OCI-LY1 (cell line): ENCODE measurements at regions not wholly inside any gene's neighbourhood (a gene's known extent, or its start where the extent isn't known, plus 50 kb on each side); places are given as distances from the start of the nearest gene placed in this dataset.

Source experiments
- H2AFZ ChIP-seq: fragments of 200-600 bp; sonication (generic), shearing (Covaris generic); 2 replicates; pipeline ENCODE4 v1.6.0; 2014; ENCODE audit warnings: antibody characterized with exemption, mild to moderate bottlenecking, low read length
- H3F3A ChIP-seq: fragments of 200-600 bp; sonication (generic), shearing (Covaris generic); 2 replicates; pipeline ENCODE4 v1.6.0; 2014; ENCODE audit warnings: mild to moderate bottlenecking, antibody characterized with exemption, low read length, moderate library complexity; ENCODE audit not compliant: insufficient read depth
- H3K27ac ChIP-seq: fragments of 200-600 bp; sonication (generic); 2 replicates; pipeline ENCODE4 v1.5.1; 2014; ENCODE audit warnings: low read length, mixed run types, mild to moderate bottlenecking, low read depth; ENCODE audit not compliant: poor library complexity, severe bottlenecking
- H3K27me3 ChIP-seq: fragments of 200-600 bp; sonication (generic); 2 replicates; pipeline ENCODE4 v1.6.0; 2014; ENCODE audit warnings: antibody characterized with exemption, mild to moderate bottlenecking, low read length, moderate library complexity; ENCODE audit not compliant: insufficient read depth
- H3K36me3 ChIP-seq: fragments of 200-600 bp; sonication (generic); 2 replicates; pipeline ENCODE4 v1.6.1; 2014; ENCODE audit warnings: mild to moderate bottlenecking, antibody characterized with exemption, low read length, moderate library complexity, mixed read lengths; ENCODE audit not compliant: insufficient read depth
- H3K4me1 ChIP-seq: fragments of 200-600 bp; sonication (generic); 2 replicates; pipeline ENCODE4 v1.5.1; 2014; ENCODE audit warnings: mild to moderate bottlenecking, low read length, moderate library complexity; ENCODE audit not compliant: insufficient read depth, severe bottlenecking
- H3K4me2 ChIP-seq: fragments of 200-600 bp; sonication (generic), shearing (Covaris generic); 2 replicates; pipeline ENCODE4 v1.6.1; 2014; ENCODE audit warnings: low read length
- H3K4me3 ChIP-seq: fragments of 200-600 bp; sonication (generic); 2 replicates; pipeline ENCODE4 v1.5.1; 2014; ENCODE audit warnings: low read length, low read depth, mild to moderate bottlenecking, mixed read lengths; ENCODE audit not compliant: poor library complexity, severe bottlenecking
- H3K79me2 ChIP-seq: fragments of 200-600 bp; shearing (Covaris generic); 2 replicates; pipeline ENCODE4 v1.6.1; 2016; ENCODE audit warnings: mixed run types, low read length, mixed read lengths; ENCODE audit not compliant: insufficient read depth
- H3K9ac ChIP-seq: fragments of 200-600 bp; sonication (generic), shearing (Covaris generic); 2 replicates; pipeline ENCODE4 v1.6.1; 2014; ENCODE audit warnings: mild to moderate bottlenecking, low read length, mixed read lengths
- H3K9me2 ChIP-seq: fragments of 200-600 bp; sonication (generic), shearing (Covaris generic); 2 replicates; pipeline ENCODE4 v1.6.1; 2014; ENCODE audit warnings: low read depth, mild to moderate bottlenecking, low read length, mixed read lengths
- H3K9me3 ChIP-seq: fragments of 200-600 bp; shearing (Covaris generic); 2 replicates; pipeline ENCODE4 v1.6.1; 2014; ENCODE audit warnings: low read length, mixed read lengths
- H4K20me1 ChIP-seq: fragments of 200-600 bp; sonication (generic), shearing (Covaris generic); 2 replicates; pipeline ENCODE4 v1.6.0; 2016; ENCODE audit warnings: mild to moderate bottlenecking, low read length; ENCODE audit not compliant: insufficient read depth
- EZH2 ChIP-seq: fragments of 200-600 bp; sonication (generic), shearing (Covaris generic); IDR thresholded peaks from 2 replicates; pipeline ENCODE4 v1.8.0; 2017; ENCODE audit warnings: borderline replicate concordance, mixed run types, mild to moderate bottlenecking, antibody characterized with exemption, low read length, moderate library complexity, mixed read lengths
- TF ChIP-seq, protein P1 (sequence below): fragments of 200-600 bp; sonication (generic), shearing (Covaris generic); IDR thresholded peaks from 2 replicates; pipeline ENCODE4 v1.5.1; 2017; ENCODE audit warnings: mild to moderate bottlenecking, antibody characterized with exemption, low read length, moderate library complexity, mixed read lengths

DNA sequence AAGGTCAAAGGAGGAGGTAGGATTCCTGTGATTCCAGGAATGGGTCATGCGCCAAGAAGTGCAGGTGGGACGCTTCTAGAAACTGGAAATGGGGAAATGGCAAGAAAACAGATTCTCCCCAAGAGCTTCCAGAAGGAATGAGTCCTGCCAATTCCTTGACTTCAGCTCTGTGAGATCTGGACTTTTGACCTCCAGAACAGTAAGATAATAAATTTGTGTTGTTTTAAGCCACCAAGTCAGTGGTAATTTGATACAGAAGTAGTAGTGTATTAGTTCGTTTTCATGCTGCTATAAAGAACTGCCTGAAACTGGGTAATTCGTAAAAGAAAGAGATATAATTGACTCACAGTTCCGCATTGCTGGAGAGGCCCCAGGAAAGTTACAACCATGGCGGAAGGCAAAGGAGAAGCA, 178.6 kb upstream of the GALNT17 start:
- TF ChIP-seq, protein P1, sequence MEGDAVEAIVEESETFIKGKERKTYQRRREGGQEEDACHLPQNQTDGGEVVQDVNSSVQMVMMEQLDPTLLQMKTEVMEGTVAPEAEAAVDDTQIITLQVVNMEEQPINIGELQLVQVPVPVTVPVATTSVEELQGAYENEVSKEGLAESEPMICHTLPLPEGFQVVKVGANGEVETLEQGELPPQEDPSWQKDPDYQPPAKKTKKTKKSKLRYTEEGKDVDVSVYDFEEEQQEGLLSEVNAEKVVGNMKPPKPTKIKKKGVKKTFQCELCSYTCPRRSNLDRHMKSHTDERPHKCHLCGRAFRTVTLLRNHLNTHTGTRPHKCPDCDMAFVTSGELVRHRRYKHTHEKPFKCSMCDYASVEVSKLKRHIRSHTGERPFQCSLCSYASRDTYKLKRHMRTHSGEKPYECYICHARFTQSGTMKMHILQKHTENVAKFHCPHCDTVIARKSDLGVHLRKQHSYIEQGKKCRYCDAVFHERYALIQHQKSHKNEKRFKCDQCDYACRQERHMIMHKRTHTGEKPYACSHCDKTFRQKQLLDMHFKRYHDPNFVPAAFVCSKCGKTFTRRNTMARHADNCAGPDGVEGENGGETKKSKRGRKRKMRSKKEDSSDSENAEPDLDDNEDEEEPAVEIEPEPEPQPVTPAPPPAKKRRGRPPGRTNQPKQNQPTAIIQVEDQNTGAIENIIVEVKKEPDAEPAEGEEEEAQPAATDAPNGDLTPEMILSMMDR: no peak
- TF ChIP-seq EZH2: no peak
- Histone ChIP-seq H3F3A (no peaks in the 10 kb centered on the region), H3K36me3 (no peaks in the 10 kb centered on the region), H3K9me2 (no peaks in the 10 kb centered on the region), H3K4me3 (no peak overlapping the region), H3K9me3 (no peaks in the 10 kb centered on the region), H3K79me2 (no peaks in the 10 kb centered on the region), H3K4me2 (no peak overlapping the region), H3K9ac (no peak overlapping the region), H3K4me1 (no peaks in the 10 kb centered on the region), H3K27me3 (no peaks in the 10 kb centered on the region), H4K20me1 (no peaks in the 10 kb centered on the region), H3K27ac (no peak overlapping the region), H2AFZ (no peak overlapping the region)

DNA sequence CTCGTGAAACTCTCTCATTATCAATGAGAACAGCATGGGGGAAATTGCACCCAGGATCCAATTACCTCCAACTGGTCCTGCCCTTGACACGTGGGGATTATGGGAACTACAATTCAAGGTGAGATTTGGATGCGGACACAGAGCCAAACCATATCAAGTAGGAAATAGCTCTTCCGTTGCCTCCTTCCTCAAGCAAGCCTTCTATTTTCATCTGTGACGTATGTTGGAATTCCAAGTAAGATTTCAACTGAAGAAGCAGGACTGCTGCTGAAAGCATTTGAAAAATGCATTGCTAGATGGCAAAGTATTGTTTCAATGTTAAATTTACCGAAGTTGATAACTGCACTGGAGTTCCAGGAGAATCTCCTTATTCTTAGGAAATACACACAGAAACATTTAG, 178.1 kb upstream of the GALNT17 start:
- TF ChIP-seq, protein P1: no peak
- TF ChIP-seq EZH2: no peak
- Histone ChIP-seq H3K4me2 (no peak overlapping the region), H3K9me3 (no peaks in the 10 kb centered on the region), H3K36me3 (no peaks in the 10 kb centered on the region), H3K9me2 (no peaks in the 10 kb centered on the region), H3K27ac (no peak overlapping the region), H3K79me2 (no peaks in the 10 kb centered on the region), H3K27me3 (no peaks in the 10 kb centered on the region), H3F3A (no peaks in the 10 kb centered on the region), H3K9ac (no peak overlapping the region), H2AFZ (no peak overlapping the region), H4K20me1 (no peaks in the 10 kb centered on the region), H3K4me3 (no peak overlapping the region), H3K4me1 (no peaks in the 10 kb centered on the region)

DNA sequence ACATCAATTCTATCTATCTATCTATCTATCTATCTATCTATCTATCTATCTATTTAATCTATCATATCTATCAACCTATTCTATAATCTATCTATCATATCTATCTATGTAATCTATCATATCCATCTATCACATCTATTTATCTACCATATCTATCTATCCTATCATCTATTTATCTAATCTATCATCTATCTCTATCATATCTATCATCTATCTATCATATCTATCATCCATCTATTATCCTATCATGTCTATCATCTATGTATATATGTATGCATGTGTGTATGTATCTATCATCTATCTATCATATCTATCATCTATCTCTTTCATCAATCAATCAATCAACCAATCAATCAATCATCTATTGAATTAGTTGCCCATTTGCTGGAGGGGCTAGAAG, 159.3 kb upstream of the GALNT17 start:
- H4K20me1 ChIP-seq: no peaks in the 10 kb centered on the region
- no peaks in the 10 kb centered on the region for H3K4me1 ChIP-seq
- no peaks in the 10 kb centered on the region for H3K79me2 ChIP-seq
- no peak overlapping the region for H3K27ac ChIP-seq
- H3K4me2 ChIP-seq: no peak overlapping the region
- no peaks in the 10 kb centered on the region for H3K36me3 ChIP-seq
- no peaks in the 10 kb centered on the region for H3K9me2 ChIP-seq
- H3K4me3 ChIP-seq: no peak overlapping the region
- no peaks in the 10 kb centered on the region for H3F3A ChIP-seq
- H3K27me3 ChIP-seq: no peaks in the 10 kb centered on the region
- no peak overlapping the region for H2AFZ ChIP-seq
- TF ChIP-seq, protein P1: no peak
- TF ChIP-seq EZH2: no peak
- H3K9ac ChIP-seq: no peak overlapping the region
- no peaks in the 10 kb centered on the region for H3K9me3 ChIP-seq
